ENCODE measurements at regions not wholly inside any gene's neighbourhood (a gene's known extent, or its start where the extent isn't known, plus 50 kb on each side); places are given as distances from the start of the nearest gene placed in this dataset.
A peak's percentile ranks its signal among the peaks of the same experiment; 100 is the strongest.

DNA sequence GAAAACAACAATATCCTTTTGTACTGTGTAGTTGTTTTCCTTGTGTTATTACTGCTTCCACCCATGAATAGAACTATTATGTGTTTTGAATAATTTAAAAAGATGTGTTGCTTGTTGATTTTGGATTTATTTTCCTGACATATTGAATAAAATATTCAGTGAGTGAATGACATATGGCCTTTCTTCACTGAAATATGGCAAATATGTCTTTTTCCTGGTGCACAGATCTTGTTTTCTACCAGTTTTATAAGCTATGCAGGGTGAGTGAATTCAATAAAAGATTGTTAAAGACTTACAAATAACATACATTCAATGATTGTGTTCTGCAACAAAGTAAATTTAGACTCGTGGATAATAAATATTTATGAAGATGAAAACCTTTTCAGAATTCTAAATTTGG, 1216.3 kb upstream of the ADGRL3 start:
- Histone ChIP-seq H3K36me3 (ENCODE audit: control insufficient read depth in 2 of 2, insufficient read depth in 2 of 2, low read length in 1 of 2) (no peaks in the 10 kb centered on the region), H3K4me3 (no peak overlapping the region), H3K79me2 (ENCODE audit: control insufficient read depth, insufficient read depth, low read length) (no peaks in the 10 kb centered on the region), H3K9me3 (replicated peaks; ENCODE audit: control insufficient read depth, insufficient read depth, low read length) (no peaks in the 10 kb centered on the region), H3K27ac (ENCODE audit: control insufficient read depth, insufficient read depth) (no peak overlapping the region), H3K4me1 (ENCODE audit: control insufficient read depth, insufficient read depth, low read length) (no peaks in the 10 kb centered on the region), H3K4me2 (ENCODE audit: control insufficient read depth, insufficient read depth) (no peak overlapping the region), H4K20me1 (ENCODE audit: control insufficient read depth, insufficient read depth) (no peaks in the 10 kb centered on the region), H3K27me3 (replicated peaks in 1 of 2; ENCODE audit: control insufficient read depth in 2 of 2, insufficient read depth in 2 of 2, low read length in 1 of 2) (no peaks in the 10 kb centered on the region), H3K9ac (ENCODE audit: control insufficient read depth, insufficient read depth, low read length) (no peak overlapping the region), H2AFZ (ENCODE audit: control insufficient read depth, low read depth, low read length) (no peak overlapping the region)
- ChIA-PET RAD21 (ENCODE audit: unreplicated experiment) (no interaction called here), CTCF (no interaction called here), SMC1A (ENCODE audit: uncharacterized antibody, unreplicated experiment) (no interaction called here), POLR2A (no interaction called here)
- no TSS peak for BruUV-seq (replicated peaks)
- 0% methylated on average over 1 of the region's 1 CpG for WGBS (ENCODE audit: insufficient coverage, insufficient replicate concordance, low lambda C conversion rate, missing lambda C conversion rate)
- in situ Hi-C loops (cut with MboI) (no loop called here), intact Hi-C loops (cut with micrococcal nuclease; ENCODE audit: unreplicated experiment) (no loop called here)
- ATAC-seq (no peak), FAIRE-seq (no peak), DNase-seq (ENCODE audit: low read depth, low spot score) (no peak)
- no peak for TF ChIP-seq NRF1 (conservative IDR thresholded peaks at IDR 0.05; ENCODE audit: low read depth, low read length)

DNA sequence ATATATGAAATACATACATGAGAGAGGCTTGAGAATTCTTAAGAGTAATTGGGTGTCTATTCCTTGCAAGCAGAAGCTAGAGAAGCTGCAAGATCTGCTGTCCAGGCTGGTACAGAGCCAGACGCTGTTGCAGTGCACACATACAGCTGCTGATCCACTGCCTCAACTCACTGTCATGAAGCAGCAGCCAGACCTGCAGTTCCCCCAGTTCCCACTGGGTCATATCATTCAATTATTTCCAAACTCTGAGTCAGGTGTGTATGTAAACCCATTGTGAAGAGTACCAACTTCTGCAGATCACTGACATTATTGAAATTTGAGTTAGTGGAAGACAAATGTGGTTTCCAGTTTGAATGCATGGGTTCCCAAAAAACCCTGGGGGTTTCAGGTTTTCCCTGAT, 1212.8 kb upstream of the ADGRL3 start:
- RAD21 ChIA-PET (ENCODE audit: unreplicated experiment): no interaction called here
- CTCF ChIA-PET: no interaction called here
- peak; percentile 48; the same call in 2 of the 3 replicates for ATAC-seq
- Histone ChIP-seq H3K4me1 (ENCODE audit: control insufficient read depth, insufficient read depth, low read length) (no peaks in the 10 kb centered on the region), H2AFZ (ENCODE audit: control insufficient read depth, low read depth, low read length) (no peak overlapping the region), H3K4me3 (no peak overlapping the region), H3K36me3 (ENCODE audit: control insufficient read depth in 2 of 2, insufficient read depth in 2 of 2, low read length in 1 of 2) (no peaks in the 10 kb centered on the region), H3K9ac (ENCODE audit: control insufficient read depth, insufficient read depth, low read length) (no peak overlapping the region), H3K27me3 (replicated peaks in 1 of 2; ENCODE audit: control insufficient read depth in 2 of 2, insufficient read depth in 2 of 2, low read length in 1 of 2) (no peaks in the 10 kb centered on the region), H3K27ac (ENCODE audit: control insufficient read depth, insufficient read depth) (no peak overlapping the region), H3K9me3 (replicated peaks; ENCODE audit: control insufficient read depth, insufficient read depth, low read length) (no peaks in the 10 kb centered on the region), H4K20me1 (ENCODE audit: control insufficient read depth, insufficient read depth) (no peaks in the 10 kb centered on the region), H3K79me2 (ENCODE audit: control insufficient read depth, insufficient read depth, low read length) (no peaks in the 10 kb centered on the region), H3K4me2 (ENCODE audit: control insufficient read depth, insufficient read depth) (no peak overlapping the region)
- intact Hi-C loops (cut with micrococcal nuclease; ENCODE audit: unreplicated experiment) (no loop called here), in situ Hi-C loops (cut with MboI) (no loop called here)
- POLR2A ChIA-PET: no interaction called here
- BruUV-seq (replicated peaks): no TSS peak
- SMC1A ChIA-PET (ENCODE audit: uncharacterized antibody, unreplicated experiment): no interaction called here
- 69% methylated on average over 1 of the region's 1 CpG for WGBS (ENCODE audit: insufficient coverage, insufficient replicate concordance, low lambda C conversion rate, missing lambda C conversion rate)
- DNase-seq (ENCODE audit: low read depth, low spot score): no peak
- FAIRE-seq: no peak
- TF ChIP-seq SUPT20H (IDR thresholded peaks at IDR 0.05; ENCODE audit: borderline replicate concordance, control insufficient read depth, low read depth, low read length) (no peak), PKNOX1 (IDR thresholded peaks at IDR 0.05) (no peak), ETV6 (conservative IDR thresholded peaks at IDR 0.05 in 1 of 2, IDR thresholded peaks at IDR 0.05 in 1 of 2; ENCODE audit: borderline replicate concordance in 1 of 2, low read depth in 1 of 2) (no peak), TBL1XR1 (IDR thresholded peaks at IDR 0.05; ENCODE audit: low read depth, low read length) (no peak), ASH2L (IDR thresholded peaks at IDR 0.05; ENCODE audit: borderline replicate concordance, low read depth) (no peak), IRF3 (IDR thresholded peaks at IDR 0.05) (no peak), MYC (IDR thresholded peaks at IDR 0.05; ENCODE audit: insufficient read depth, insufficient read length, insufficient replicate concordance, low read length, severe bottlenecking) (no peak)
- TF ChIP-seq, protein P1, sequence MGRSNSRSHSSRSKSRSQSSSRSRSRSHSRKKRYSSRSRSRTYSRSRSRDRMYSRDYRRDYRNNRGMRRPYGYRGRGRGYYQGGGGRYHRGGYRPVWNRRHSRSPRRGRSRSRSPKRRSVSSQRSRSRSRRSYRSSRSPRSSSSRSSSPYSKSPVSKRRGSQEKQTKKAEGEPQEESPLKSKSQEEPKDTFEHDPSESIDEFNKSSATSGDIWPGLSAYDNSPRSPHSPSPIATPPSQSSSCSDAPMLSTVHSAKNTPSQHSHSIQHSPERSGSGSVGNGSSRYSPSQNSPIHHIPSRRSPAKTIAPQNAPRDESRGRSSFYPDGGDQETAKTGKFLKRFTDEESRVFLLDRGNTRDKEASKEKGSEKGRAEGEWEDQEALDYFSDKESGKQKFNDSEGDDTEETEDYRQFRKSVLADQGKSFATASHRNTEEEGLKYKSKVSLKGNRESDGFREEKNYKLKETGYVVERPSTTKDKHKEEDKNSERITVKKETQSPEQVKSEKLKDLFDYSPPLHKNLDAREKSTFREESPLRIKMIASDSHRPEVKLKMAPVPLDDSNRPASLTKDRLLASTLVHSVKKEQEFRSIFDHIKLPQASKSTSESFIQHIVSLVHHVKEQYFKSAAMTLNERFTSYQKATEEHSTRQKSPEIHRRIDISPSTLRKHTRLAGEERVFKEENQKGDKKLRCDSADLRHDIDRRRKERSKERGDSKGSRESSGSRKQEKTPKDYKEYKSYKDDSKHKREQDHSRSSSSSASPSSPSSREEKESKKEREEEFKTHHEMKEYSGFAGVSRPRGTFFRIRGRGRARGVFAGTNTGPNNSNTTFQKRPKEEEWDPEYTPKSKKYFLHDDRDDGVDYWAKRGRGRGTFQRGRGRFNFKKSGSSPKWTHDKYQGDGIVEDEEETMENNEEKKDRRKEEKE (IDR thresholded peaks at IDR 0.05): no peak

All from GM12878 (cell line).